ENCODE measurements at regions not wholly inside any gene's neighbourhood (a gene's known extent, or its start where the extent isn't known, plus 50 kb on each side); places are given as distances from the start of the nearest gene placed in this dataset.

DNA sequence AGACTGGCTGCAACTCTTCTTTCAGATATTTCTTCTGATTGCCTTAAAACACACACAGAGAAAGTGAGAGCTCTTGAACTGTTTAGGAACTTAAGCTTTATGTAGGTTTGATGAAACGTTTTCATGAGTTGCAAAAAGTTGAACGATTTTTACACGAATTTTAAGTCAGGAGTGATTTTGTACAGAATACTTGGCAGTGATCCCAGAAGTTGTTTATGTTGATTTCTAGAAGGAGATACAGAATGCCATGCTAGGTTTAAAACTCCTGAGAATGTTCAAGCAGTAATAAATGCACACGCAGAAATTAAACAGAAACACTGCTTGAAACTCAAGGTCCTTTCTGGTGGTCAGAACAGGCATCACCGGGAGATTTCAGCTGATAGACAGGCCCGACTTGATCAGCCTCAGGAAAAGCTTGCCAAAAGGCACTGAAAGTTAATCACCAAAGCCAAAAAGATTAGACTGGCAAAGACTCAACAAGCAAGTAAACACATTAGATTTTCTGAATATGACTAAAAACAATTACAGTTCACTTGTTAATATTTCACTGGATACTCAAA lies 123.1 kb downstream of the SOCS6 start:
- TF ChIP-seq POLR2AphosphoS5 (IDR thresholded peaks at IDR 0.05; ENCODE audit: low read depth, low read length) (no peak), TAF1 (IDR thresholded peaks at IDR 0.05; ENCODE audit: borderline replicate concordance, insufficient read depth, low read length) (no peak), REST (IDR thresholded peaks at IDR 0.05; ENCODE audit: insufficient read depth in 1 of 2, low read depth in 2 of 2, low read length in 2 of 2) (no peak), SIN3A (IDR thresholded peaks at IDR 0.05; ENCODE audit: borderline replicate concordance, insufficient read depth, low read length) (no peak)

All from PFSK-1 (cell line).